ENCODE measurements at regions not wholly inside any gene's neighbourhood (a gene's known extent, or its start where the extent isn't known, plus 50 kb on each side); places are given as distances from the start of the nearest gene placed in this dataset.

DNA sequence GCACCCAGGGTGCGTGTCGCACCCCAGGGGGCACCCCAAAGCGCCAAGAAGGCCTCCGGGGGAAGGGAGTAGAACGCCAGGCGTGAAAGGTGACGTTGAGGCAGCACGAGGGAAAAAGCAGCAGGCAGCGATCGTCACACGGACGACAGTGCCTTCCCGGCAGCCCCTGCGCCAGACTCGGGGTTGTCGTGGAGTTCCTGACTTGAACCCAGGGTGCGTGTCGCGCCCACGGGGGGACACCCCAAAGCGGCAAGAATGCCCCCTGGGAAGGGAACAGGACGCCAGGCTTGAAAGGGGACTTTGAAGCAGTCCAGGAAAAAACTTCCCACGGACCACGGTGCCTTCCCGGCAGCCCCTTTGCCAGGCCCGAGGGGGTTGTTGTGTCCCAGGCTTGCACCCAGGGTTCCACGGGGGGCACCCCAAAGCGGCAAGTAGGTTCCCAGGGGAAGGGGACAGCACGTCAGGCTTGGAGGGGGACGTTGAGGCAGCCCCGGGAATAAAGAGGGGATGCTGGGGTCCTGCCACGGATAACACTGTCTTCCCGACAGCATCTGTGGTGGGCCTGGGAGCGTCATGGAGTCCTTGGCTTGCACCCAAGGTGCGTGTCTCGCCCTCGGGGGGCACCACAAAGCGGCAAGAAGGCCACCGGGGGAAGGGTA is 159.2 kb upstream of the ALG10B start:
- DNase-seq (ENCODE audit: extremely low read depth, low read depth): no peak
- no peak for TF ChIP-seq CTCF (IDR thresholded peaks at IDR 0.05; ENCODE audit: low read depth, low read length)

DNA sequence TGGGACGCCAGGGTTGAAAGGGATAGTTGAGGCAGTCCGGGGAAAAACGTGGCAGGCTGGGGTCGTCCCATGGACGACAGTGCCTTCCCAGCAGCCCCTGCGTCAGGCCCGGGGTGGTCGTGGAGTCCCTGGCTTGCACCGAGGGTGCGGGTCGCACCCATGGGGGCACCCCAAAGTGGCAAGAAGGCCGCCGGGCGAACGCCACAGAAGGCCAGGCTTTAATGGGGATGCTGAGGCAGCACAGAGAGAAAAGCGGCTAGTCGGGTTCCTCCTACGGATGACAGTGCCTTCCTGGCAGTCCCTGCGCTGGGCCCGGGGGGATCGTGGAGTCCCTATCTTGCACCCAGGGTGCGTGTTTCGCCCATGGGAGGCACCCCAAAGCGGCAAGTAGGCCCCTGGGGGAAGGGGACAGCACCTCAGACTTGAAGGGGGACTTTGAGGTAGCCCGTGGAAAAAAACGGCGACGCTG is 158.6 kb upstream of the ALG10B start:
- no peak for DNase-seq (ENCODE audit: extremely low read depth, low read depth)
- TF ChIP-seq CTCF (IDR thresholded peaks at IDR 0.05; ENCODE audit: low read depth, low read length): no peak

DNA sequence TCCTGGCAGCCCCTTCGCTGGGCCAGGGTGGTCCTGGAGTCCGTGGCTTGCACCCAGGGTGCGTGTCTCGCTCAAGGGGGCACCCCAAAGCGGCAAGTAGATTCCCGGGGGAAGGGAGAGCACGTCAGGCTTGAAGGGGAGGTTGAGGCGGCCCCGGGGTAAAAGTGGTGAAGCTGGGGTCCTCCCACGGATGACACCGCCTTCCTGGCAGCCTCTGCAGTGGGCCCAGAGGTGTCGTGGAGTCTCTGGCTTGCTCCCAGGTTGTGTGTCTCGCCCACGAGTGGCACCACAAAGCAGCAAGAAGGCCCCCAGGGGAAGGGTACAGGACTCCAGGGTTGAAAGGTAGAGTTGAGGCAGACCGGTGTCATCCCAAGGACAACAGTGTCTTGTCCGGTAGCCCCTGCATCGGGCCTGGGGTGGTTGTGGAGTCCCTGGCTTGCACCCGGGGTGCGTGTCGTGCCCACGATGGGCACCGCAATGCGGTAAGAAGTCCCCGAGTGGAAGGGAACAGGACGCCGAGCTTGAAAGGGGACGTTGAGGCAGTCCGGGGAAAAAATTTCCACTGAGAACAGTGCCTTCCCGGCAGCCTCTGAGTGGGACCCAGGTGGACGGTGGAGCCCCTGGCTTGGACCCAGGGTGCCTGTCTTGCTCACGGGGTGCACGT is 158.0 kb upstream of the ALG10B start:
- DNase-seq (ENCODE audit: extremely low read depth, low read depth): no peak
- TF ChIP-seq CTCF (IDR thresholded peaks at IDR 0.05; ENCODE audit: low read depth, low read length): no peak

DNA sequence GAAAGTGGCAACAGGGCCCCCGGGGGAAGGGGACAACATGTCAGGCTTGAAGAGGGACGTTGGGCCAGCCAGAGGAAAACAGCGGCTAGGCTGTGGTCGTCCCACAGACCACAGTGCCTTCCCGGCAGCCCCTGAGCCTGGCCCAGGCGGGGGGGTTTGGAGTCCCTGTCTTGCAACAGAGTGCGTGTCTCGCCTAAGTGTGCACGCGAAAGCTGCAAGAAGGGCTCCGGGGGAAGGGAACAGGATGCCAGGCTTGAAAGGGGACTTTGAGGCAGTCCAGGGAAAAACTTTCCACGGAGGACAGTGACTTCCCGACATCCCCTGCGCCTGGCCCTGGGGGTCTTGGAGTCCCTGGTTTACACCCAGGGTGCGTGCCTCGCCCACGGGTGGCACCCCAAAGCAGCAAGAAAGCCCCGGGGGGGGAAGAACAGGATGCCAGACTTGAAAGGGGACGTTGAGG is 157.5 kb upstream of the ALG10B start:
- TF ChIP-seq CTCF (IDR thresholded peaks at IDR 0.05; ENCODE audit: low read depth, low read length): no peak
- DNase-seq (ENCODE audit: extremely low read depth, low read depth): no peak

GRCh38 chr12:38159591-38160317 is 156.8 kb upstream of the ALG10B start:
- DNase-seq (ENCODE audit: extremely low read depth, low read depth): no peak
- no peak for TF ChIP-seq CTCF (IDR thresholded peaks at IDR 0.05; ENCODE audit: low read depth, low read length)

DNA sequence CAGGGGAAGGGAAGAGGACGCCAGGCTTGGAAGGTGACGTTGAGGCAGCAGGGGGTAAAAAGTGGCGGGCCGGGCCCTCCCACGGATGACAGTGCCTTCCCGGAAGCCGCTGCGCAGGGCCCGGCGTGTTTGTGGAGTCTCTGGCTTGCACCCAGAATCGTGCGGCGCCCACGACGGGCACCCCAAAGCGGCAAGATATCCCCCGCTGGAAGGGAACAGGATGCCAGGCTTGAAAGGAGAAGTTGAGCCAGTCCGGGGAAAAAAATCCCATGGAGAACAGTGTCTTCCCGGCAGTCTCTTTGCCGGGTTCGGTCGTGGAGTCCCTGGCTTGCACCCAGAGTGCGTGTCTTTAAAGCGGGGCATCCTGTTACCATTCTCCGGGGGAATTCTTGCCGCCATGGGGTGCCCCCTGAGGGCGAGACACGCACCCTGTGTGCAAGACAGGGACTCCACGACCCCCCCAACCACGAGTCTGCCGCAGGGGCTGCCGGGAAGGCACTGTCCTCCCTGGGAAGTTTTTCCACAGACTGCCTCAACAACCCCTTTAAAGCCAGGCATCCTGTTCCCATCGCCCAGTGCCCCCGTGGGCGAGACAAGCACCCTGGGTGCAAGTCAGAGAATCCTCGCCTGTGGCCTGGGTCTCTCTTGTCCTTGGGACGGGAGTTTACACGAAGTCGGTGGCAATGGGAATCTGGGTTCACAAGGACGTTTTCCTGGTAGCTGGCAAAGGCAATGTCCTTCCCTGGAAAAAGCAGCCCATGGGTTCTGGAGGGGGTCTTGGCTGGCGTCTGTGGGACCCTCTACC is 156.1 kb upstream of the ALG10B start:
- no peak for DNase-seq (ENCODE audit: extremely low read depth, low read depth)
- no peak for TF ChIP-seq CTCF (IDR thresholded peaks at IDR 0.05; ENCODE audit: low read depth, low read length)
